ENCODE measurements at regions not wholly inside any gene's neighbourhood (a gene's known extent, or its start where the extent isn't known, plus 50 kb on each side); places are given as distances from the start of the nearest gene placed in this dataset.
"Not testable (repeated sequence)": the region's sequence is repeated elsewhere in the genome, so short reads cannot be mapped to it uniquely, and the experiment has no call there.

DNA sequence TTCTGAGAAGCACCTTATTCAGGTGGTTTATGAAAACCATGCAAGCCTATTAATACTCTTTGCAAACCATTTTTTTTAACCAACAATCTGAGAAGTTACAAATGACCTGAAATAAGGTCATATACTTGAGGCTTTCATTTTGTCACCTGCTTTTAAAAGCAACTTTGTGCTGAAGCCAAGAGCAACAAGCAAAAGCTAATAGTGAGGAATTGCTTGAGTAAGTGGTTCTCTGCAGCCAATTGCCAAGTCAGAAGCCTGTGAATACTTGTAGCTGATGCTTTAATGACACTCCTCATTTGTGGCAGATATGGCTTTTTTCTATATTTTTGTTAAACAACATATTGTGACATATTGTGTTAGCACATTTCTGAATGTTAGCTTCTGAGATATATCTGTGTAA lies 126.7 kb upstream of the ZNF608 start:
- no peak for DNase-seq

DNA sequence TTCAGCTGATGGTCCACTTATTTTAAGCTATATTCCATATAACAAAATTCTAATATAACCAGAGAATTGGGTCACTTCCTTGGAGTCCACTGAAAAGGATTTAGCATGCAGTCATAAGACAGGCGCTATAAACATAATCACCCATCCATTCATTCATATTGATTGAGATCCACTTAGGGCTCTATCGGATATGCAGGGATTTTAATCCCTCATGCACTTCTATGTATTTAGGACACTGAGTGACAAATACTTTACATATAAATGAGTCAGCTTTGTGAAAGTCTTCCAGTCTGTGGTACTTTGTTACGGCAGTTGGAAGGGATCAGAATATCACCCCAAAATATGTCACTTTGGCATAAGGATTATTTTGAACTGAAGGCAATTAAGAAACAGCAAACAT lies 127.3 kb upstream of the ZNF608 start:
- no peak for DNase-seq

DNA sequence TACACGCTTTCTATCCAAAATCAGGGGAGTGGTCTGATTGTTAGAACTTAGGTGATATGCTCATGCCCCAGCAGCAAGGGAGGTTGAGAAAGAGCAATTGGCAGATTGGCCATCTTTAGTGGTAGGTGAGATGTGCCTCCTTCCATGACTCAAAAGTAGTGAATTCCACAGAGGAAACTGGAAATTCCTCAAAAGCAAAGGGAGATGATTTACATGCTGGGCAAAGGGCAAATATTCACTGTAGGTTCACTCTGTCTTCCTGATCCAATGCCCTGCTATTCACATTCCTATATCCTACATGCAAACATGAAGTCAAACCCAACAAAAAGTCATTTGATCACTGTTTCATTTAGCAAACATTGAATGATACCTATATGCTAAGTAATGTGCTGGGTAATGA lies 130.1 kb upstream of the ZNF608 start:
- no peak for DNase-seq

DNA sequence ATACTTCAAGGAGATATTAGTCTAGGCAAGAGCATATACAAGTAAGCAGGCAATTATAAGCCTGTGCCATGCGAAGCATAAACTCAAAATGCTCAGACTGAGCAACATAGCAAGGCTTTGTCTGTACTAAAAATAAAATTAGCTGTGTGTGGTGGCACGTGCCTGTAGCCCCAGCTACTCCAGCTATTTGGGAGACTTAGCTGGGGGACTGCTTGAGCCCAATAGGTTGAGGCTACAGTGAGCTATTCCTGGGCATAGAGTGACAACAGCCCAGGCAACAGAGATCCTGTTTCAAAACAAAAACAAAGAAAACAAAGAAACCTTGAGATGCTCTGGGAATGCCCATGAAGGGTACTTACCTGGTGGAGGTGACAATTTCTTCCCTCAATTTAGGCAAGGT lies 130.5 kb upstream of the ZNF608 start:
- DNase-seq: no peak

DNA sequence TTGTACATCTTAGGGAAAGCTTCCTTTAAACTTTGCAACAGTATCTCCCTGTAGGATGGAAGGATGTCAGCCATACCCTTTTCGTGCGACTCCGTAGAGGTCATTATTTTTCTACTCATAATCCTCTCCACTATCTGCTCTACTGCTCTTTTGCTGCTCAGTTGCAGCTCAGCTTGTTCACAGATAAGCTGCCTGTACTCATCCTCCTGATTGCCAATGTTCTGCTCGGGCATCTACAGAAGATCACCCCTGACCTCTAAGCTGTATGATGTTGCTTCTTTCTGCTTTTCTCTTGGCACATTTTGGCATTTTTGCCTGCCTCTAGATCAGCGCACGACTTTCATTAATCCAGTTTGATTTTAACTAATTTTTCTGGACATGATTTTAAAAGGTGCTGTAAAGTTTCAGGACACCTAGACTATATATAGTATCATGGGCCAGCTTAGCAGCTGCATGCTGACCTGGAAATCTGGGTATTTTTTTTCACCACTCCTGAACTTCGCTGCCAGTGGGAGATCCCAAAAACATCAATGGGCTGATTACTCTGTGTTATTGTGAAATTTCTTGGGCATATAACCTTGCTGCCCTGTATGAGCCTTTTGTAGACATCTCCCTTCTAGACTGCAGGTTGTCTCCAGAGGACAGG lies 131.2 kb upstream of the ZNF608 start:
- DNase-seq: no peak

DNA sequence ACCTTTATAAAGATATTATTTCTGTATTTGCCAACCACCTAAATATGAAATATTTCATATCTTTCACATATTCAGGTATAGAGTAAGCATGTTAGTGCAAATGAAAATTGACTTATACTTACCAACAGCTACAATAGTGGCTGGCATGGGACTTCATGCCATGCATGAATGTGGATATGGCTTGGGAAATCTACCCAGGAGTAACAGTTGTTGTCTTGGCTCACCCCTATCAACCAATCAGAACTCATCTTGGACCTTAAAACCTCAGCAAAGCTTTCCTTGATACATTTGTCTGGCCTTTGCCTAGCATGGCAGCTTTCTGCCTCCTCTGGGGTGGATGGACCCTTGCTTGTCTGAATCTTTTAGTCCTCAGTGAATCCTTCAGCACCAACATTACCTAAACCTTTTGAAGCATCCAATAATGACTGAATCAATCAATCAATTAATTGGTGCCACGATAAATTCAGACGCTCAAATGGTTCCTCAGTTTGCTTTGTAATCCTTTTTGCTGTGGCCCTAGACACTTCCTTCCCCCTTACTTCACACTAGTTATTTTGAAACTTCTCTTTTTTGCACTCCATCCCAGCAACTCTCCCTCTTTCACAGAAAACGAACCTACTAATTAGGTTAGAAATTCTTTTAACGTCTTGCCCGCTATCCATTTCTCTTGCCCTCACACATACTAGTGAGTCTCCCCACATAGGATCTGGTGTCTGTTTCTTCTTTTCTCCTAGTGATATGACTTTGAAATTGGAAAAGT lies 132.3 kb upstream of the ZNF608 start:
- DNase-seq: no peak

DNA sequence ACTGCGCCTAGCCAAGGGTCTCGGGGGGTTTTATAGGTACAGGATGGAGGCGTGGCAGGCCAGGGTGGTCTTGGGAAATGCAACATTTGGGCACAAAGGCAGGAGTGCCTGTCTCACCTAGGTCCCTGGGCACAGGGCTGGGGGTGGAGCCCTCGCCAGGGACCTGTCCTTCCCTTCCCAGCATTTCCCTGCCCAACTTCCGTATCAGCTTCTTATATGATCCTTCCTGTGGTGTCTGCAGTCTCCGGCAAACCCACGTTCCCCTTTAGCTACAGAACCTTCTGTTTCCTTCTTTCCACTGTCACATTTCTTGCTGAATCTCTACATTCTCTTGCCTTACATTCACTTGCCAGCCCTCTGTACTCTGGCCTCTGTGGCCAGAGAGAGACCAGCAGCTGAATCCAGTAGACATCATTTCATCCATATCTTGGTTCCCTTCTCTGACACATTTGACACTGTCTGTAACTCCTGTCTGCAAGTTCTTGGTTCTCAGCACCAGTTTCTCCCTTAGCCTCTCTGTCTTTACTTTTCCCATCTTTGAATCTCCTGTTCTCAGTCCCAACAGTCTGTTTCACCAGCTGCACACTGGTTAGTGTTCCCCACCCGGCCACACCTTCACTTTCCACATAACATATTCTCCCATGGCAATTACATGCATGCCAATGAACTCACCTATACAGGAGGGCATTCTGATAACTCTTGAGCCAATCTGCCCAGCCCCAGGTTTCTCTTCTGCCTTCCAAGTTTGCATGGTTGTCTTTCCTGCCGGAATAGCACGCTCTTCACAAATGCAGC lies 134.7 kb upstream of the ZNF608 start:
- no peak for DNase-seq

DNA sequence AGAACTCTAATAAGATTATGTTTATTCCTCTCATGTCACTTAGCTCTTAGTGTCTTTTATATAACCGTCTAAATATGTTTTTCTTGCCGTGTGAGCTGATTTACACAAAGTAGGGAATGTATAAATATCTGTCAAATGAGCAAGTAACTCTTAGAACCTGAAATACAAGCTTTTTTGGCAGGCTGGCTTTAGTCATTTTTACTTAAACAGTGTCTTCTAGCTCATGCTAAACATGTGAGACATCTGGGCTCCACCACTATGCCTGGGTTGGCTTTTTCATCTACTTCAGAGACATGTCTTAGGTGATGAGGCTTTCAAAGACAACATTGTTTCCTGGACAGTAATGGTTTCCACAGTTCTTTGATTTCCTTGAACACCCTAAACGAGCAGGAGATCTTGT lies 137.2 kb upstream of the ZNF608 start:
- no peak for DNase-seq

DNA sequence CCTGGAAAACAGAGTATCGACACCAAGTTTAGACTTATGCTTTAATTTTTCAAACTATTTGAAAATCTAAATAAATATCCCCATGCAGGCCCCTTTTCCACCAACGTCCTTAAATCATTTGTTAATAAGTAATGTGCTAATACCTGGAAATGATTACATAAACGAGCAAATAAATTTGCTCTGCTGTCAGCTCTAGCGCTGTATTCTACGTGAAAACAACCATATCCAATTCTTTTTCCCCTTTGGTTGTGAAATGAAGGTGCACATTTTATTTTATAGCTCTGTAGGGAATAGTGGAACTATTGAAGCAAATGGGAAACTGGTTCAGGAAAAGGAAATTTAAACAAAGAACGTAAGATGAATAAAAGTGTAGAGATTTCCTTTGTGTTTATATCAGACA lies 137.7 kb upstream of the ZNF608 start:
- DNase-seq: no peak

DNA sequence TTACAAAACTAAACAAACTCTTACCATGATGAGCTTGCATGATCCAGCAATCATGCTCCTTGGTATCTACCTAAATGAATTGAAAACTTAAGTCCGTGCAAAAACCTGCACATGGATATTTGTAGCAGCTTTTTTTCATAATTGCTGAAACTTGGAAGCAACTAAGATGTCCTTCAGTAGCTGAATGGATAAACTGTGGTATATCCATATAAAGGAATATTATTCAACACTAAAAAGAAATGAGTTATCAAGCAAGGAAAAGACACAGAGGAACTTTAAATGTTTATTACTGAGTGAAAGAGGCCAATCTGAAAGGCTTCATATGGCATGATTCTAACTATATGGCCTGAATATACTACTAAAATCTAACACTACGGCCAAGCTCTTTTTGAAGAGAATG lies 139.1 kb upstream of the ZNF608 start:
- DNase-seq: no peak

DNA sequence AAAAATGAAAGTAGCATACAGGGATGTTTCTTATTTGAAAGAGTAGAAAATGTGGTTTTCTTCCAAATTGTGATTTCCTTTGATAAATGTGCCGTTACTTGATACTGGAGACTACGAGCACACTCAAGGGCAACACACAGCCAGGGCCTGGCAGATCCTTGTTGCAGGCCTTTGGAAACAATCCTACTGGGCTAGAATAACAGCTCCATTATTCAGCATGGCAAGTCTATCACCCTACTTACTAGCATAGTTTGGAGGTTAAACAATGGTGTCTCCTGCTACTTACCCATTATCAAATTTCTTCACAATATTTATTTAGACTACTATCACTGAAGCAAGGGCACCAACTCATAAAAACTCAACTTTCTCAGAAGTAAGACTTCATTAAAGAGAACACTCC lies 140.8 kb upstream of the ZNF608 start:
- no peak for DNase-seq

DNA sequence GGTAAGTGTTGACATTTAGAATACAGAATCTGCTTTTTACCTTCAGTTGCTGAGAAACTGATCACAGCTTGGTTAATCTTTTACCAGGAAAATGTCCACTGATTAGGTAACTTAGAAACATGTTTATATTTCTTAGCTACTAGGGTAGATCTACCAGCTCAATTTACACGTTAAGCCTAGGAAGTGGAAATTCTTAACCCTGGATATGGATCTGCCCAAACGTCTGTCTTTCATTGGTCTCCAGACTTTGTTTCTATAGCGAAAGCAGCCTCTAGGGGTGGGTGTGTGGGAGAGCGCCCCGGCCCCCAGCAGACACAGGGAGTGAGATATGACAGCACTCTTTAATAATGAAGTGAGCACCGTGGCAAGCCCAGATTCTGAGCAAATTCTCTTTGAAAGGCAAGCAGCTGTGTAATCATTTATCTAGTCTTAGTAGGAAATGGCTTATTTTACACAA lies 141.6 kb upstream of the ZNF608 start:
- no peak for DNase-seq

DNA sequence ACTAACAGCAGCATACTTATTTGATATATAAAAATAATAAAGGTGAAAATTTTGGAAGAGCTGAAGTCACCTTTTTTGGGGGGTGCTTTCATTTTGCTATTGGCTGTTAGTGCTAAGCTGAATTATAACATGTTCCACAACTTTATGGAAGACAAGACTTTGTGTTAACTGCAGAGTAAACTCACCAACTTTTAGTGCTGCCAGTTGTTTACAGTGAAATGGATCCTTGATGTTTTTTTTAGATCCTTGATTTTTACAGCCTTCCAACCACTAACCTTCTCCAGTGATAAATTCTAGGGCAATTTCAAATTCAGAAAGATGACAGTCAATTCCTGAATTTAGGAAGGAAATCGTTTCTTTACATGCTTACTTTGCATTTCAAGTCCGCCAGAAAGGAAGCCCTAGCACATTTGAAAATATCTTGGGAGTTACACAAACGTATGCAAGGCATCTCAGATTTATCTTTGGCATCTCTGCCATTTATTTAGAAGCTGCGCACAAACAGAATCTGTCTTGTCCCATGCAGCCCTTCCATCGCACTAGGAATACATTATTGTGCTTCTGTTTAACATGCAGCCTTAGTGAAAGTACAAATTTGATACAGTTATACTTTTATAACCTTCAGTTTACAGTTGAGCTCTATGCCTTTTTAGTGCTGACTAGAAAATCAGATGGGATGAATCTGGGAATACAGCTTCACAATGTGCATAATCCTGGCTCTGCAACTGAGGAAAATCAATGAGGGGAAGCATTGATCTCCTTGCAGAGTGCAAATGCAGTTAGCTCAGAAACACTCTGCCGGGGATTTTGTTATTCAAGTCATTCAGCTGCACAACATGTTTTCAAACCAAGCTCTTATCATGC lies 142.4 kb upstream of the ZNF608 start:
- no peak for DNase-seq

DNA sequence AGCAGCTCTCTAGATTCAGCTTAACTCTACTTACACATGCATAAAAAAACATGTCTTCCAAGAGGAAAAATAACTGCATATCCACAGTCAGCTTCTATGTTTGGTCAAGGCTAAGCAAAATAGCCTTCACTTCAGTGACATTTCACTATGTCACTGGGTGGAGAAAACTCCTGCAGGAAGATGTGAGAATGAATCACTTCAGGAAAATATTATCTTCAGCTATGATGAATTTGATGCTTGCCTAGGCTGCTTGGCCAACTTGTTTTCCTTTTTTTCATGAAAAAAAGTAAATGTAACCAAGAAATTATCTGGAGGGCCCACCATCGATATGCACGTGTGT lies 143.0 kb upstream of the ZNF608 start:
- DNase-seq: no peak

DNA sequence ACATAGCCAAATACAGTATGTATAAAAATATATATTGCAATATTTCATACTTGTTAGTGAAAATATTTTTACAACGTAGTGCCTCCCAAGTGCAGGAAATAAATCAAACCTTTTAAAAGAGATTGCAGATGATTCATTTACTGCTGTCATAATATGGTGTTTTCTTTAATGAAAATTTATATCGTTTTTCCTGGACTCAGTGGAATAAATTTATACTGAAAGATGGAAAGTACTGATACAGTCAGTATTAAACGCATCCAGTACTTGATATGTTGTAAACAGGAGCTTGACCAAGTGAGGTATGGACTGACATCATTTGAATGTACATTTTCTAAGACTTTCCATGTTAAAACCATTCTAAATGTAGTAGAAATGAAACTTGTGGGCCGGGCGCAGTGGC lies 143.4 kb upstream of the ZNF608 start:
- DNase-seq: no peak

DNA sequence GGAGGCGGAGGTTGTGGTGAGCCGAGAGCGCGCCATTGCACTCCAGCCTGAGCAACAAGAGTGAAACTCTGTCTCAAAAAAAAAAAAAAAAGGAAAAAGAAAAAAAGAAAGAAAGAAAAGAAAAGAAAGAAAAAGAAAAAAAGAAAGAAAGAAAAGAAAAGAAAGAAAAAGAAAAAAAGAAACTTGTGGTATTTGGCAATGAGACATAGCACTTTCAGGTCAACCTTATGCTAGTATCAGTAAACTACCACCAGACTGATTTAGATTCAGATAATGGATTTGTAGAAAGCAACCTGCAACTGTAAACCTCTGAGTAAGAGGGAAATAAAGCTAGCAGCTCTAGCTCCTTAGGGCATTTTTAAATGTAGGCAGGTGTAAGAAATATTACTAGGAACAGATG lies 144.0 kb upstream of the ZNF608 start:
- not testable (repeated sequence) for DNase-seq

DNA sequence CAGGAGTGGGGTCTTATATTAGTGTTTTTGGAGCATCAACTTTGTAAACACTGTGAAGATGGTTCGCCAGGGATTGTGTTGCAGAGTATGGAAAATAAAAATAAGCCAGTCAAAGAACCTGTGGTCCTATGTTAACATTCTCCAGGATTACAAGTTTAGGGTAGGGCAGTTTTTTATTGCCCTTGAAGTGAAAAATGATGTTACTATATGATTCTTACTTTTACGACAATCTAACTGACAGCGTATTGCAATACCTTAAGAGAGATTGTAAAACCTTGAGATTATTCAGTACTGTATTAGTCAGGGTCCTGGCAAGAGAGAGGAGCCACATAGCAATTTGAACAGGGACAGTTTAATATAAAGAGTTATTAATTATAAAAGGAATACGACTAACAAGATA lies 144.7 kb upstream of the ZNF608 start:
- DNase-seq: no peak

DNA sequence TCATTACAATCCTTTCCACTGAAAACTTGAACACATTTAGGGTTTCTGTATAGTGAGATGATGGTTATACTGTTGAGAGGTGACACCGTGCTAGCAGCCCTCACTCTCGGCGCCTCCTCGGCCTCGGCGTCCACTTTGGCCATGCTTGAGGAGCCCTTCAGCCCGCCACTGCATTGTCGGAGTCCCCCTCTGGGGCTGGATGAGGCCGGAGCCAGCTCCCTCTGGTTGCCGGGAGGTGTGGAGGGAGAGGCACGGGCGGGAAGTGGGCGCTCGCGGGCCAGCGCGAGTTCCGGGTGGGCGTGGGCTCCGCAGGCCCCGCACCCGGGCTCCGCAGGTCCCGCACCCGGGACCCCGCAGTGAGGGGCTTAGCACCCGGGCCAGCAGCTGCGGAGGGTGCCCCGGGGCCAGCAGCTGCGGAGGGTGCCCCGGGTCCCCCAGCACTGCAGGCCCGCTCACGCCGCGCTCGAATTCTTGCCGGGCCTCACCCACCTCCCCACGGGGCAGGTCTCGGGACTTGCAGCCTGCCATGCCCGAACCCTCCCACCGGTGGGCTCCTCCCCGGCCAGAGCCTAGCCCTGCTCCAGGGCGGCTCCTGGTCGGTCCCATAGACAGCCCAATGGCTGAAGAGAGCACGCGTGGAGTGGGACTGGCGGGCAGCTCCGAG lies 145.9 kb upstream of the ZNF608 start:
- no peak for DNase-seq

DNA sequence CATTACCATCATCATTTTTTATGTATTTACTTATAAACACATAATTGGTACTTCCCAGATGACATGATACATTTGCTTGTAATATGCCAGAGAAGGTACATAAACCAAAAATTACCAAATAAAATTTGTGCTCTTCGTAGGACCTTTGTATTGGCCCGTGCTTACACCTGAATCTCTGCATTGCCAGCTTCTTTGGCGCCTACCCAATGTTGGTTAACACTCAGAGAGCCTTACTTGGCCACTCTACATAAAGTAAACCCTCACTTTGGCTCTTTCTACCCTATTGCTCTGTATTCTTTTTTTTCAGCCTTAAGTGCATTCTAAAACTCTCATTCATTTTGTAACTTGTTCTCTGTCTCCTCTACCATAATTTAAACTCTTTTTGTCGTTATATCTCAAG lies 148.1 kb upstream of the ZNF608 start:
- no peak for DNase-seq

DNA sequence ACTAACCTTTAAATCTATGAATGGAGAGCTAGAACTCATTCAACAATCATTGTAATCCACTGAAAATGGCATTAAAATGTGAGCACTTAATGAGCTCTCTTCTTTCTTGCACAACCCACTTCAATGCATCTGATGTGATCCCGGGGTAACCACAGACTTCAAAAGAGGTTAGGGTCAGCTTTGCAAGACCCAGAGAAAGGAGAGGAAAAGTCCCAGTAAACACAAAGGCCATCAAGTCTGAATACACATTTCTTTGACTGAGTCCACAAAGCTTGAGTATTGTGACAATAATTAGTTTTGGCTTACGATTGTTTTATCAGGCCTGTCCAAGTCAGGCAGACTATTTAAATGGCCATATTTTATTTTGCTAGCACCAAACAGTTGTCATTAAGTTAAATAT lies 148.8 kb upstream of the ZNF608 start:
- no peak for DNase-seq

DNA sequence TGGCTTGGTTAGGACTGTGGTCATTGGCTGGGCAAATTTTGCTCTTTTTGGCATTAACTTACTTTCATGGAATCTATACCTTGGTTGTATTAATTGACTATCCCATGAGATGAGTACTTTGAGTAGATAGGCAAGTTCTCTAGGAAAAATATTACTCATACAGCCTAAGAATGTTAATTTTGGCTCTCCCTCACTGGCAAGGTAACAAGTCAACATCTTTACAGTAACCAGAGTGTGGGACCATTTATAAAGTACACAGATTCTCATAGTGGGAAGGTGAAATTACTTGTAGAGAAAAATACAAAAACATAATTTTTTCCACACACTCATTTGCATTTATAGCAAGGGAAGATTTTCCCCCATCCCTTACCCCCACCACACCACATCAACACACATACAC lies 154.6 kb upstream of the ZNF608 start:
- no peak for DNase-seq

DNA sequence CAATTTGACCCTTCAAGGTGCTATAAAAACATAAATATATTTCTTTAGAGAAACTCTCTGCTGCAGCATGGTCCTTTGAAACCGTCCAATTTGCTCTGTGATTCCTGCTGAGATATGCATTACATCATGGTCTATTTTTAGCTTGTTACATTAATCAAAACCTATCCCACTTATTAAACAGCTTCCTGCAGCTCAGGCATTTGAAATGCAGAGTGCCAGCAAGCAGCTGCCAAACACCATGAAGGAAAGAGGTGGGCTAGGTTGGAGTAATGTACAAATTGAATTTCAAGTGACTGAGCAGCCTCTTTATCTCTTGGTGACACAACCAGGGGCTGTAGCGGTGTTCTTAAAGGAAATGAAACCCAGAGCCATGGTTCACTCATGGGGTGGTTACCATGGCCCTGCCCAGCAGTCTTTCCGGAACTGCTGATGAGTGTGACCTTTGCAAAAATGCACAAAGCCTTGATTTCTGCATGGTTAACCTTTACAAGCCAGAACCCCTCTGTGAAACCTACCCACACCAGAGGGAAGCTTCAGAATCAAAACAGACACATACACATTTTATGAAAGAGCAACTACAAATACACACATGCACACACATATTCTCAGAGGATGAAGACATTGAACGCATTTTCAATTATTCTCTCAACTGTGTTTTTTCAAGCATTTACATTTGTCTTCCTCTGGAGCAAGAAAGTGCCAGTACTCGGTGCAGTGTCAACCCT lies 155.8 kb upstream of the ZNF608 start:
- no peak for DNase-seq

All from KG1 (cell line).